ENCODE measurements at regions not wholly inside any gene's neighbourhood (a gene's known extent, or its start where the extent isn't known, plus 50 kb on each side); places are given as distances from the start of the nearest gene placed in this dataset.
"Not testable (repeated sequence)": the region's sequence is repeated elsewhere in the genome, so short reads cannot be mapped to it uniquely, and the experiment has no call there.

- DNase-seq = no peak
These were observed 67.9 kb downstream of the TTLL2 start for GRCh38 chr6:167392631-167393316.

GRCh38 chr6:167393731-167394130 lies 68.8 kb downstream of the TTLL2 start:
- DNase-seq = no peak

- no peak for DNase-seq
These were observed 69.5 kb downstream of the TTLL2 start for GRCh38 chr6:167394339-167394738.

- no peak for DNase-seq
These were observed 69.9 kb downstream of the TTLL2 start for GRCh38 chr6:167394820-167395219.

GRCh38 chr6:167396068-167396658 lies 71.3 kb downstream of the TTLL2 start:
- DNase-seq = no peak

GRCh38 chr6:167396659-167397490 lies 72.0 kb downstream of the TTLL2 start:
- no peak for DNase-seq

GRCh38 chr6:167397712-167398111 lies 72.8 kb downstream of the TTLL2 start:
- no peak for DNase-seq

GRCh38 chr6:167398214-167399050 lies 73.5 kb downstream of the TTLL2 start:
- DNase-seq = no peak

GRCh38 chr6:167399051-167399387 lies 74.1 kb downstream of the TTLL2 start:
- DNase-seq = no peak

- no peak for DNase-seq
These were observed 74.7 kb downstream of the TTLL2 start for GRCh38 chr6:167399599-167399998.

GRCh38 chr6:167400482-167401138 lies 75.7 kb downstream of the TTLL2 start:
- no peak for DNase-seq

GRCh38 chr6:167401525-167402194 lies 76.8 kb downstream of the TTLL2 start:
- DNase-seq = peak; percentile 71 to 82

GRCh38 chr6:167402195-167402686 lies 77.4 kb downstream of the TTLL2 start:
- no peak for DNase-seq

- DNase-seq = no peak
These were observed 78.5 kb downstream of the TTLL2 start for GRCh38 chr6:167403427-167403826.

- DNase-seq = no peak
These were observed 79.6 kb downstream of the TTLL2 start for GRCh38 chr6:167404385-167405049.

GRCh38 chr6:167405778-167406532 lies 81.1 kb downstream of the TTLL2 start:
- DNase-seq = no peak

- DNase-seq = not testable (repeated sequence)
These were observed 81.8 kb downstream of the TTLL2 start for GRCh38 chr6:167406533-167407238.

GRCh38 chr6:167407239-167408064 lies 82.6 kb downstream of the TTLL2 start:
- no peak for DNase-seq
